Bronchial epithelial cell (primary cell): ENCODE measurements at regions not wholly inside any gene's neighbourhood (a gene's known extent, or its start where the extent isn't known, plus 50 kb on each side); places are given as distances from the start of the nearest gene placed in this dataset.

ENCODE experiments used
- DNase-seq: peaks from one replicate; pipeline ENCODE4 v3.0.0-alpha.2; 2010; ENCODE audit warnings: low read depth
- FAIRE-seq: peaks from 2 replicates; lab custom pipeline; 2011; peaks lifted over from hg19 to GRCh38; lab: Jason Lieb, UNC
- H3K27me3 ChIP-seq: 2 replicates; pipeline ENCODE4 v1.5.1; 2011; ENCODE audit warnings: low read length; ENCODE audit not compliant: control insufficient read depth, insufficient read depth
- H3K36me3 ChIP-seq: 2 replicates; pipeline ENCODE4 v1.5.1; 2011; ENCODE audit warnings: low read length; ENCODE audit not compliant: control insufficient read depth, insufficient read depth
- H3K4me3 ChIP-seq: 2 replicates; pipeline ENCODE4 v1.5.1; 2011; ENCODE audit warnings: mild to moderate bottlenecking, low read depth, low read length, control low read depth
- CTCF ChIP-seq: IDR thresholded peaks from 2 replicates; pipeline ENCODE4 v1.5.1; 2011; ENCODE audit warnings: mild to moderate bottlenecking, moderate library complexity, low read length, control low read depth, inconsistent platforms; ENCODE audit not compliant: insufficient read depth, severe bottlenecking

DNA sequence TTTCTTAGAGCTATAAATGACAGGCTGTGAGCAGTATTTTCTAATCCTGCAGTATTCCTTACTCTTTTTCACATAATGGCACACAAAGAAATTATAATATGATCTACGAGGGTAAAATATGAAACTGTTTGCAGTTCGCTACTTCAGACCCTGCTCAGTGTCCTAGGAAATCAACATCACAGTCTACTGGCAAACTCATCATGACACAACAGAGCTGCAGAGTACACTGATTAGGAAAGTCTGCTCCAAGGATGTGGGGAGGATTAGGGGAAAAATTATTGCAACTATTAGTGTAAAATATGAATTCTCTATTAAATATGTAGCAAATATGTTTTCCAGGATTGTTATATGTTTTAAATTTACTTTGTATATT, 149.2 kb upstream of the REG3G start:
- Histone ChIP-seq H3K36me3 (no peaks in the 10 kb centered on the region), H3K27me3 (no peaks in the 10 kb centered on the region), H3K4me3 (no peak overlapping the region)
- no peak for DNase-seq
- no peak for TF ChIP-seq CTCF
- FAIRE-seq = no peak

- H3K4me3 ChIP-seq = no peak overlapping the region
- no peaks in the 10 kb centered on the region for H3K36me3 ChIP-seq
- DNase-seq = no peak
- H3K27me3 ChIP-seq = no peaks in the 10 kb centered on the region
- no peak for FAIRE-seq
- TF ChIP-seq CTCF = no peak
These were observed 138.1 kb upstream of the REG3G start for GRCh38 chr2:78887446-78887845.

DNA sequence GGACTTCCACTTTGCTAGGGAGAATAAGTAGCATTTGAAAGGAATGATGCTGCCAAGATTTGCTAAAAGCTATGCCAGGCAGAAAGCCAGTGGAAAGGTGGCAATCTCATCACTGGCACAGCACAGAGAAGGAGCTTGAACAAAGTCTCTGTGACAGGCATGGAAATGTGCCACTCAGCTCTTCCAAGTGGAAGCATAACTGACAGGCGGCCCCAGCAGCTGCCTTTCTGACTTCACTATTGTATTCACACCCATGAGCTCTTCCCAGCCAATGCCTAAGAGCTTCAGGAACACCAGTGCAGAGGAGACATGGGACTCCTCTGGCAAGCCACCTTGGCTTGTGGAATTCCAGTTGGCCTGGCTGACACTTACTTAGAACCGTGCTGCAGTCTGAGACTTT, 134.6 kb upstream of the REG3G start:
- no peak for TF ChIP-seq CTCF
- no peaks in the 10 kb centered on the region for H3K36me3 ChIP-seq
- no peak for FAIRE-seq
- H3K4me3 ChIP-seq = no peak overlapping the region
- no peak for DNase-seq
- no peaks in the 10 kb centered on the region for H3K27me3 ChIP-seq

DNA sequence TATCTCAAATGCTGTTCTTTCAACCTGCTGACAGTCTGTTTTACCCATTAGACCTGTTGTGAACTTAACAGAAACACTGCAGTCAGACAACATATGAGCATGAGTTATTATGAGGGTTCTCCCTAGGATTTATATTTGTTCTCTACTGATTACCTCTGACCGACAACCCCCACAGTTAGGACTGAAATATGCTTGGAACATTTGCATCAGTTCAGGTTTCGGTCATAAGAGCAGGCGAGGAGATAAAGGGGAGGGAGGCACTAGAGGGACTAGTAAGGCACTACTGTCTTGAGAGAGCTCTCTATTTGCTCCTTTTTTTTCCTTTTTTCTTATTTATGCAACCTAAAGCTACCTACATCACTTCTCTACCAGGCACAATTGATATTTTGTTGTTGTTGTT, 133.2 kb upstream of the REG3G start:
- Histone ChIP-seq H3K27me3 (no peaks in the 10 kb centered on the region), H3K4me3 (no peak overlapping the region), H3K36me3 (no peaks in the 10 kb centered on the region)
- DNase-seq (no peak), FAIRE-seq (no peak)
- TF ChIP-seq CTCF = no peak

DNA sequence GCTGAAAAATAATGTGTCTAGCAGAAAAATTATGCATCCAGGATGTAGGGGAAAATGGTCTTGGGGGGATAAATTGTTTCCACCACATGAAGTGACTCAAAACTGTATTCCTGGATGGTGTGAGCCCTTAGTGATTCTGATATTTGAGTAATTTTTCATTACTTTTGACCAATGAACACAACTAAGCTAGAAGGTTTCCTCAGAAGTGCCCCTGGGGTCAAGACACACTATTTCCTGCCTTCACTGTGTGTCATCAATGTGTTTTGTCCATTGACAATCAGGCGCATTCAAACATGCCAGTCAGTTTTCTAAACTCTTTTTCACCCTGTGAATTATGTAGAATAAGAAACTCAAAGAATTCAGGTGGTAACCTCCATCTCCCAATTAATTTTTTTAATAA, 130.5 kb upstream of the REG3G start:
- Histone ChIP-seq H3K27me3 (no peaks in the 10 kb centered on the region), H3K4me3 (no peak overlapping the region), H3K36me3 (no peaks in the 10 kb centered on the region)
- TF ChIP-seq CTCF = no peak
- FAIRE-seq (no peak), DNase-seq (no peak)

DNA sequence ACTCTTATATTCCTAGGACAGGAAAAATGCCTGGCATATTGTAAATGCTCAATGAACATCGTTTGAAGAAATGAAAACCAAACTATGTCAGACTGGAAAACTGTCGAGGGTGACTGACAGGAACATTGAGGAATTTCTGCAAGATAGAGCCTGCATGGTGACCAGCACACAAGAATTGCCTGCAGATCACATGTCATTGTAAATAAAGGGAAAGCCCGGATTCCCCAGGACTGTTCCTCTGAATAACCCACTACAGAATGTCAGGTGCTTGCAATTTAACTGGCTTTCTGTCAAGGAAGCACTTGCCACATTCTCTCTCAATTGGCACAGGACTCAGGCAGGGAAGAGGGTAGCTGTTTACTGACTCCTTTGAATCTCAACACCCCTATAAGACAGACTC, 129.0 kb upstream of the REG3G start:
- Histone ChIP-seq H3K4me3 (no peak overlapping the region), H3K36me3 (no peaks in the 10 kb centered on the region), H3K27me3 (no peaks in the 10 kb centered on the region)
- no peak for TF ChIP-seq CTCF
- FAIRE-seq (no peak), DNase-seq (peak; percentile 17)
